GM19351 (cell line): ENCODE measurements at regions not wholly inside any gene's neighbourhood (a gene's known extent, or its start where the extent isn't known, plus 50 kb on each side); places are given as distances from the start of the nearest gene placed in this dataset.
"Not testable (repeated sequence)": the region's sequence is repeated elsewhere in the genome, so short reads cannot be mapped to it uniquely, and the experiment has no call there.

Experiments
- ATAC-seq: cut with Tn5 transposase; IDR thresholded peaks from one replicate; pipeline ENCODE4 v1.9.1; 2021; ENCODE audit warnings: mild to moderate bottlenecking, moderate library complexity; ENCODE audit not compliant: unreplicated experiment

DNA sequence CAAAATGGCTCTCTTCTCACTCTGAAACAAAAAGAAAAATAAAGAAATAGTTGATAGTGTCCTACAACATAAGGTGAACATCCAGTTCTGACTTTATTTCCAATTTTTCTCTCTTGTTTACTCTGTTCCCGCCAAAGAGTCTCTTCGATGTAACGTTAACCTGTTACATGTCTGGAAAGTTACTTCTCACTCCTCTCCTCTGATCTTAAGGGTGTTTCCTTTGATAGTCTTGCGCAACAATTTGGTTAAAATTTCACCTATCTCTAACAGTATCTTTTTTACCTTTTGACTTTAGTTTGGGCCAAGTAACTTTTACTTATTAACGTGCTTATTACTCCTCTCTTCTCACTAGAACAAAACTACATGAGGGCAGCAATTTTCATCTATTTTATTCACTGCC is 1450.2 kb downstream of the BRINP3 start:
- ATAC-seq = no peak

DNA sequence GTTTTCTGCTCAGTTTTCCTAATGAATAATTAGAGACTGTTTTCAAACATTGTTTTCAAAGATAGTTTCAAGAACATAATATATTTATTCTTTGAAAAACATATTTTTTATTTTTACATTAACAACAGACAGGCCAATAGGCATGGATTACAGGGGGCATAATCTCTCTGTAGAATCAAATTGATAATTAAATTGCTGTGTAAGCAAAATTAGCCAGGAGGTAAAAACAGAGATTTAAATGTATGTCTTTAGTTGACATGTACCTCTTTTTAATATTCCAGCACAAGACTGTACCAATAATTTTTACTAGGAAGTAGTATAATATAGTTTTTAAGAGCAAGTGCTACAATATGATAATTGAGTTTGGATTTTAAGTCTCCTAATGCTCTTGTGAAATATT is 1444.5 kb downstream of the BRINP3 start:
- ATAC-seq = no peak

DNA sequence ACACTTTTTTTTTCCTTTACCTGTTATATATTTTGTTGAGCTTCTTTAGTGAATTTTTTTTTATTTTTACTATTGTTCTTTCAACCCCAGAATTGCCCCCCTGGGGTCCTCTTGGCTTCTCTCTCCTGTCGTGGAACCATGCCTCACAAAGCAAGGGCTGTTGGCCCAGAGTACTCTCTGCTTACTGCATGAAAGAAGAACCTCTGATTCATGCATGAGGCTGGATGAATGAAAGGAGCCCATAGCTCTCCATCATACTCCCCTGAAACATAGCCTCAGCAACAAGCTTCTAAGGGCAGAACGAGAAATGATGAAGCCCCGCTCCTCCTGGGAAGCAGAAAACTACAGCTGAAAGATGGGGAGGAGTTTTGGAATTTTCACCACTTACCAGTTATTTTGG is 1441.0 kb downstream of the BRINP3 start:
- no peak for ATAC-seq

DNA sequence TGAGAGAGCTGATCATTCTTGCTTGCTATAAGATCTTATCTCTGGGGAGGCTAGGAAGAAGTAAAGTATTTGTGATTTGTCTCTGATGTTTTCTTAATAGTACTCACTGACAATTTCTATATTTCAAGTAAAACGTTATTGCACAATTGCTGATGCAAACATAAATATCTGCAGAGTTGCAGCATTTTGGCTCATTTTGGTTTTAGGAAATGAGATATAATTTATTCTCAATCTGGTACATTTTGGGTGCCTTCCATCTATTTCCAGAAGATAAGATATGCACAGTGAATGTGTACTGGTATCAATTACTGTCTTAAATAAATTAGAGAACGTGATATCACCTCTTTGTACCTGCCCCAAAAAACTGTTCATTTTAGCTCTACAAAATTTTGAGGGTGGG is 1431.5 kb downstream of the BRINP3 start:
- ATAC-seq = no peak

DNA sequence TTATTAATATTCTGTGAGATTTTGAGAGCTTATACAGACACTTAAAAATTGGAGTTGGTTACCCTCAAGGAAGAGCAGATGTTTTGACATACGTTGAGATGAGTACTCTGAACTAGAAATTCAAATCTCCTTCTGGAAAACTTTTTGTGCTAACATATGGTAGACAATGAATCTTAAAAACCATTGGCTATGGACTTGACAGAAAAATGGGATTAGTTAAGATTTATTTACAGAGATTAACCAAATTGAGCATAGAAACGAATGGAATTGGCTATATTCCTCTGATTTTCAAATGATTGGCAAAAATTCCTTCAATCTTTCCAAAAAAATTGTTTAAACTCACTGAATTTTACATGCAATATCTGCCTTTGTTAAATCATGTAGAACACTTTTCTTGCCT is 1392.9 kb downstream of the BRINP3 start:
- no peak for ATAC-seq

DNA sequence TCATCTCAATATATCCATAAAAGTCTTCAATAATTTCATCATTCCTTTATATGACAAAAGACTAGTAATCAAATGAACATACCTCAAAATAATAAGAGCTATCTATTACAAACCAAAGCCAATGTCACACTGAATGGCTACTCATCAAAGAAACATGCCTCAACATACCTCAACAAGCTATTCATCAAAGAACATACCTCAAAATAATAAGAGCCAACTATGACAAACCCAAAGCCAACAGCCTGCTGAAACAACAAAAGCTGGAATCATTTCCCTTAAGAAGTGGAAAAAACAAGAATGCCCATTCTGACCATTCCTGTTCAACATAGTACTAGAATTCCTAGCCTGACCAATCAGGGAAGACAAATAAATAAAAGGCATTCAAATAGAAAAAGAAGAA is 1373.7 kb downstream of the BRINP3 start:
- ATAC-seq = no peak

DNA sequence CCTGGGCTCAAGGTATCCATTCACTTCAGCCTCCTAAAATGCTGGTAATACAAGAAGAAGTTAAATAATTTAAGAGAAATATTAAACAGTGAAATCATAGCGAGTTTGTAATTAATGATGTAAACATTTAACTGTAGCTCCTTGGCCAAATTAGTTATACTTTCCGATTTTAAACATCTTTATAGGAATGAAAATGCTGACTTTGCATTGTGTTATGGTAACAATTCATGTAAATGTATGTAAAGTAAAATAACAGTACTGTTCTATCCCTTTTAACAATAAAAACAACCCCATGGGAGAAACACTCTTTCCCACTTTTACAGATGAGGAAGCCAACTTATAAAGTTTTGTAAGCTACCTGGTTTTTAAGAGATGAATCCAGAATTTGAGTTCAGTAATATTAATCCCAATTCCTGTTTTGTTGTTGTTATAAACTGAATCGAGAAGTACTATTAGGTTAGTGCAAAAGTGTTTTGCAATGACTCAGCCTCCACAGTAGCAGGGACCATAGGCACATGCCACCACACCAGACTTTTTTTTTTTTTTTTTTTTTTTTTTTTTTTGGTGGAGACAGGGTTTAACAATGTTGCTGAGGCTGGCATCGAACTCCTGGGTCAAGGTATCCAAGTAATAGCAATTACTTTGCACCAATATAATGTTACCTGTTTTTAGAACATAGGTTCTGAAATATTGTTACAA is 1360.4 kb downstream of the BRINP3 start:
- no peak for ATAC-seq

DNA sequence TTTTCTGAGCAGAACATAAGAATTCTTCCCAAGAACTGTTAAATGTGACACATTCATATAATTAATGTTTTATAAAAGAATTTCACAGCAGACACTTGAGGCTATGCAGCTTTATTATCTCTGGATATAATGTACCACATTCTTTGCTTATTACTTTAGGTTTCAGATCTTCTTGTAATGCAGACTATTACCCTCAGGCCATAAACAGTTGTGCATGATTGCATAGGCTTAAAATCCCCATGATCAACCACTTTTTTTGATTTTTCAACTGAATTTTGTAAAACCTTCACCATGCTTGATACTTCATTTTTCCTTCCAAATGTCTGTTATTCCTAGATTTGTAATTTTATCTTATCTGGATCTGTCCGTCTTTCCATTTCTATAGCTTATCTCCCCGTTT is 1355.7 kb downstream of the BRINP3 start:
- no peak for ATAC-seq

DNA sequence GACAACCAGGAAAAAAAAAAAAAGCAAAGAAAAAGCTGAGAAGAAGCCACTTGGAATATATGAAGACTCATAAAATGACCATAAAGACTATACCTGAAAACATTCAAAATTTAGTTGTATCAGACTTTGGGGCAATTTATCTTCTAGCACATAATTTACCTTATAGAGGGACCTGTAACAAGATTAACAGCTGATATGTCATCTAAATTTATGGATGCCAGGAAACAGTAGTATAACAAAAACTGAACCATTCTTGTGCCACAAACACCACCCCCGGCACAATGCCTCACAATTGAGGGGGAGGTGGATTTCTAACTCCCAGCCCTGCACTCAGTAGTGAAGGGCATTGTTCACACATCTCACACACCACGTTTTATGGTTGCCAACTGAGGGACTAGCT is 1352.0 kb downstream of the BRINP3 start:
- ATAC-seq = no peak

DNA sequence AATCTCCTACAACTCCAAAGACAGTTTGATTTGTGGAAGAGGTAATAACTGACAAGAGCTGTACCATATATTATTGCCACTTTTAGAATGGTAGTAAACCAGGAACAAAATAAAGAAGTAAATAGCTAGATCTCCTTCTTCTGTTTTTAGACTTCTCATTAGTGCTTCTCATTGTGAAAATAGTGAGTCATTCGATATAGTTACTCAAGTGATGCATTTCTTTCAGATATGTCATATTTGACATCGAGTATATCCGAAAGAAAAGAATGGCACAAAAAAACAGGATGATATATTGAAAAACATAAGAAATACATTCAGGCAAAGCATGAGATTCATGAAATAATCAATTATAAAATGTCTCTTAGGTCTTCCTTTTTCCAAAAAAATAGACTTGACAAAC is 1346.1 kb downstream of the BRINP3 start:
- ATAC-seq = no peak

DNA sequence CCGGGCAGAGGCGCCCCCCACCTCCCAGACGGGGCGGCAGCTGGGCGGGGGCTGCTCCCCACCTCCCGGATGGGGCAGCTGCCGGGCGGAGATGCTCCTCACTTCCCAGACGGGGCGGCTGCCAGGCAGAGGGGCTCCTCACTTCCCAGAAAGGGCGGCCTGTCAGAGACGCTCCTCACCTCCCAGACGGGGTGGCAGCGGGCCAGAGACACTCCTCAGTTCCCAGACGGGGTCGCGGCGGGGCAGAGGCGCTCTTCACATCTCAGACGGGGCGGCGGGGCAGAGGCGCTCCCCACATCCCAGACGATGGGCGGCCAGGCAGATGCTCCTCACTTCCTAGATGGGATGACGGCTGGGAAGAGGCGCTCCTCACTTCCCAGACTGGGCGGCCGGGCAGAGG is 1337.9 kb downstream of the BRINP3 start:
- not testable (repeated sequence) for ATAC-seq

DNA sequence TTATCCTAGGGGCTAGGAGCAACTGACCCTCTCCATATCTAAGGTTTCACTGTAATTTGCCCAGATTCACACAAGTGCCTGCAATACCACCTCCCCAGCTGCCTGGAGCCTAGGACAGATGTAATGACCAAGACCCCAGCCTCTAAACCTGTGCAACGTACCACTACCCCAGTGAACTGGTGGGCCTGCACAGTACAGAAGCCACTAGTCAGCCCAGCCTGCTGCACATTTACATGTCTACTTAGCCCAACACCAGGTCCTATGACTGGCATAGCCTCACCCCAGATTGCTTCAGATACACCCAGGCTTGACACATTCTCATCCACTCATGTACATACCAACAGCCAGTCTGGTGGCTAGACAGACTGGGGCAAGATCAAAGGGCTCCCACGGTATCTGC is 1336.6 kb downstream of the BRINP3 start:
- no peak for ATAC-seq

DNA sequence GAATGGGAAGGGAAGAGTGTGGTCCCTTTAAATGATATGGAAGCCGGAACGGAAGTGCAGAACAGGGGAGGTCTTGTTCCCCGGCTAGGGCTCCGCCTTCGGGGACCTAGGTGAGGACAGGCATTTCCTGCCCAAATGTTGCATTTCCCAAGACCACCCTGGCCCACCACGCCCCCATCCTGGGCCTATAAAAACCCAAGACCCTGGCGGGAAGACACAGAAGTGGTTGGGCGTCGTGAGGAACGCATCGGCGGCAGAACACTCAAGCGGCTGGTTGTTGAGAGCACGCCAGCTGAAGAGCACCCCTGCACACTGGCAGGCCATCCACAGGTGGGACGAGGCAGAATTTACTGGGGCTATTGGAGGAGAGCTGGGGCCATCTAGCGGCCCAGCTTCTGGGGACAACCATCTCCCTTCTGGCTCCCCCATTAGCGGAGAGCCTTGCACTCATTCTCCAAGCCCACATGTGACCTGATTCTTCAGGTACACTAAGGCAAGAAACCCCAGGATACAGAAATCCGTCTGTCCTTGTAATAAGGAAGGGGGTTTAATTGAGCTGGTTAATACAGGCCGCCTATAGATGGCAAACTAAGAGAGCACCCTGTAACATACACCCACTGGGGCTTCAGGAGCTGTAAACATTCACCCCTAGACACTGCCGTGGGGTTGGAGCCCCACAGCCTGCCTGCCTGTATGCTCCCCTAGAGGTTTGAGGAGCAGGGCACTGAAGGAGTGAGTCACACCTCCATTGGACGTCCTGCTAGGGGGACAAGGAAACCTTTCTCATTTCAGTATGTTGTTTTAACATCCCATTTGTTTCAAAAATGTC is 1327.9 kb downstream of the BRINP3 start:
- no peak for ATAC-seq

DNA sequence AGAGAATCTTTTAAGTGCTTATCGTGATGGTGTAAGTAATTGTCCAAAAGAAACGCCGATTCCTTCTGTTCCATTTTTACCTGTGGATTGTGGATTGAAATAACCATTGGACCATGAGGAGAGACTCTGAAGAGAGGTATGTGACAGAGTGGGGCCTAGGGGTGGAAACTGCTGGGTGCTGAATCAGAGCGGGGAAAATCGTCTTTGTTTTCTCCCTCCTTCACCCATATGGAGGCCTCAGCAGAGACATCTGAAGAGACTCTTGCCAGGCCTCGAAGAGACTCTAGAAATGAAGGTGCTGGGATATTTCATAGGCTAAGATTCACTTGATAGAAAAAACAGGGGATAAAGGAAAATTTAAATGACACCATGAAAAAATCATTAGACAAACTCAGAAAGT is 1327.0 kb downstream of the BRINP3 start:
- no peak for ATAC-seq

DNA sequence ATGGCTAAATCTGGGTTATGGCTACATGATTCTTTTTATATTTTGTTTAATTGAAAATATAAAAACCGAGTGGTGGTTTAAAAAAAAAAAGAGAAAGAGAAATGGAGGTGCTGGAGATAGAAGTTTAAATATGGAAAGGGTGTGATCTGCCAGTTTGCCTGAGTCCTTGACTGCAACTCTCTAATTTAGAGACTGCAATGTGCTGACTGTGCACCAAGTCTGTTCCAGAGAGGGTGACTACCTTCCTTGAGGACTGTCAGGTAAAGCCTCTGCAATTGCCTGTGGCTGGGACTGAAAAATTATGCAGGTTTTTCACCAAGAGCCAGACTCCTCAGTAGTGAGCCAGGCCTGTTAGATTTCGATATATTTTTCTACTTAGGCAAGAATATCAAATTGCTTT is 1326.3 kb downstream of the BRINP3 start:
- no peak for ATAC-seq

DNA sequence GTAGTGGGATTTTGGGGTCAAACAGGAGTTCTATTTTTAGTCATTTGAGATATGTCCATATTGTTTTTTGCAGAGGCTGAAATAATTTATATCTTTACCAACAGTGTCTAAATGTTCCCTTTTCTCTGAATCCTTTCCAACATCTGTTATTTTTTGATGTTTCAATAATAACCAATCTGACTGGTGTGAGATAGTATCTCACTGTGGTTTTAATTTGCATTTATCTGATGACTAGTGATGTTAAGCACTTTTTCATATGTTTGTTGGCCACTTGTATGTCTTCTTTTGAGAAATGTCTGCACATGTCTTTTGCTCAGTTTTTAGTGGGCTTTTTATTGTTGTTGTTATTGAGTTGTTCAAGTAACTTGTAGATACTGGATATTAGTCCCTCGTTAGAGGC is 1325.0 kb downstream of the BRINP3 start:
- ATAC-seq = no peak

DNA sequence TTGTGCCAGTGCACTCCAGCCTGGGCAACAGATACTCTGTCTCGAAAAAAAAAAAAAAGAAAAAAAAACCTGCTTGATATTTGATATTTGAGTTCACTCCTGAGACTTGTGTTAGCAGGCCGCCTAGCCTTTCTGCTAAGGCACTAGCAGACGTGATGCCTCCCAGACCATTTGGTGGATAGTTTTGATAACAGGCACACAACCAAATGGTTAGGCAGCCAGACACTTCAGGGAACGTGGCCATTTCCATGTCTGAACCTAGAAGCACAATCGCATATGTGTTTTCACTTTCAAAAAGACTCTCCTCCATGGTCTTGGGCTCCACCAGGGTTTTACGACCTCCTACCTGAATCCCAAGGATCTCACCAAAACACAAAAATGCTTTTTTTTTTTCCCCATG is 1319.5 kb downstream of the BRINP3 start:
- ATAC-seq = no peak

DNA sequence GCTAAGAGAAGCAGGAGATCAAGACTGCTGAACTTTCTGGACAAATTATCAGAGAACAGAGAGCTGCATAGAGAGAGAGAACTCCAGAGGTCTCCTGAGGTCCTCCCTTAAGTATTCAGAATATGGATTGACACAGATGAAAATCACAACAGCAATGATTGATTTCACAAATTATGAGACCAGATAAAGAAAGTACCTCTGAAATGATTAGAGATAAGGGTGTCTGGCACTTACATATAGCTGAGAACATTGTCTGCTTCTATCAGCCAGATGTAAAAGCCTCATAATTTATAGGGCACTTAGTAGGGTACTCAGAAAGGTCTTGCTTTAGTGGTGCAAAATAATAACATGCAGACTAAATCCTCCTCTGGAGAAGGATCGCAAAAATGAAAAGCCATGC is 1301.8 kb downstream of the BRINP3 start:
- ATAC-seq = no peak

DNA sequence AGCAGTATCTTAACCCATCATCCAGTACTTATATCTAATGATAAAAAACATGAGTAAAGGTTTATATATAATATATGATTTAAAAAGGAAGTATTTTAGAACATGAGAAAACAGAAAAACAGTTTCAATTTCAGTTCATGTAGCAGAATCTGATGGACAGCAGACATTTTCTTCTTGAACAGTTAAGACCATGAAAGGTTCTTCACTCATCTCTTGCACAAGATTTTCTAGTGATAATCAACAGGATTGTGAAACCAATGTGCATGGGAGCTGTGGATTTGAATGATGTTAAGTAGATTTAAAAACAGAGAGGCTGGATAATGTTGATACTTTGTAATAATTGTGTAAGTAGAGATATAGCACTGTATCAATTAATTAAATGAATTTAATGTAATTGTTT is 1297.6 kb downstream of the BRINP3 start:
- no peak for ATAC-seq

DNA sequence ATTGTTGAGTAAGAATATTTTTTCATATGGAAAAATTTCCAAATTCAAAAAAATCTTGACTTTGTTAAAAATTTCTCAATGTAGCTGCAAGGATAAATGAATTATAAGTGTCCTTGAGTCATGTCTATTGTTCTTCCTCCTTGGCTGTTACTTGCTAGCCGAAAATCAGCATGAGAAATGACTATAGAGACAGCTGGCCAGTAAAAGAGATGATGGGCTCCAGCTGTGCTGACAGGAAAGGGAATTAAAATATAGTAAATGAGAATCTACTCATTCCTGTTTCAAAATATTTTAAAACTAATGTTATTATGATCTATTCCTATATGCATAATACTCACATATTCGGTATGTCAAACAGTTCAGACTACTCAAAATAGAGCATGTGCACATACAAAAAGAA is 1292.6 kb downstream of the BRINP3 start:
- no peak for ATAC-seq

DNA sequence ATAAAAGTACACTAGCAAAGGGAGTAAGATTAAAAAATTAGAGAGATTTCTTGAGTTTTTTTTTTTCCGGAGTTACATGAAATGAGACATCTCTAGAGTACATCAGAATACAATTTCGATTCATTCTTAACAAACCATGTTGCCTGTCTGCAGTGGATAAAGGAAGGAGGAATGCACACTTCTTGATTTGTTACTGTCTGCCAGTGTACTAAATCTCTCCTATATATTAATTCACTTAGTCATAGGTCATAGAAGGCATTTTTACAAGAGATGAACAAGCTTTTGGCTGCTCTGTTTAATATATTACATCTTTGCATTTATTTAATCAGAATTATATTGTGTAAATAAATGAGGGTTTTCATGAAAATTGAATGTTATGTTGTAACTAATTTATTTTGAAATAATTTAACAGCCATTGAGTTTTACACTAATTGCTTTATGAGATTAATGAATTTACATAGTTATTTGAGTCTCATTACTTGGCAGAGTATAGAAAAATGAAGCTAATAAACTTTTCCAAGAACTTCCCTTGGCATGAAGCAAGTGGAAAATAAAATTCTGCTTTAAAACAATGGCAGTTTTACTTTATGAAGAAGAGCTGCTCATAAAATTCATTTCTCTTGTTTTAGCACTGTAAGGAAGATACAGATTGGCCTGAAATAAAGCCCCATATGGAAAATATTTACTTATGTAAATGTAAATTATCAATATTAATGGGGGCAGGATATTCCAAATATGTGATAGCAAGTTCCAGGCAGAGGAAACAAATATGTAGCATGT is 1284.7 kb downstream of the BRINP3 start:
- ATAC-seq = no peak

DNA sequence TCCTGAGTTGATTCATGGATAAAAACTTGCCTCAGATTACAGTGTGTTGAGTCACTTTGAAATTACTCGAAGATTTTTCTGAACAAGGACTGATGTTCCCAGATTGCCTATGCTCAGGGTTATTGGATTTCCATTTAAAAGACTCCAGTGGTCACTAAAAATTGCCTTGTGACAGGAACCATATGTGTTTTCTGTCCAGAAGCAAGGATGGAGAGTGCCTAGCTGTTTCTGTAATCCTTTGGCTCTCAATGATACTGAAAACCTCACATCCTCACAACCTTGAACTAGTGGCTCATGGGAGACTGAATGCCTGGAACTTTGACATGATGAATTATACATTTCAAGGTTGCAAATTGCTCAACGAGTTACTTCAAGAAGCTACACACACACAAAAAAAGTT is 1271.8 kb downstream of the BRINP3 start:
- ATAC-seq = no peak
